A549 (cell line): ENCODE measurements at regions not wholly inside any gene's neighbourhood (a gene's known extent, or its start where the extent isn't known, plus 50 kb on each side); places are given as distances from the start of the nearest gene placed in this dataset.

Source experiments
- ATAC-seq, 2 experiments: fragments of 200-7000 bp in 1 of 2; fragments of >200 bp in 1 of 2; cut with Nextera tagmentation in 1 of 2; cut with Tn5 transposase in 1 of 2; 3 replicates each; pipeline versions ENCODE4 v1.8.0 to v1.9.1; 2018 to 2020; ENCODE audit warnings: mild to moderate bottlenecking in 1 of 2, moderate library complexity in 1 of 2
- CTCF ChIA-PET: fragments of 300-600 bp; sonication (Branson Sonifier 250); formaldehyde crosslinking; extraction: SDS; loops from one replicate; lab custom pipeline; 2021; ENCODE audit warnings: antibody characterized with exemption, inconsistent platforms; lab: Yijun Ruan, JAX
- POLR2A ChIA-PET: fragments of 350-600 bp; formaldehyde crosslinking; extraction: SDS; loops from one replicate; lab custom pipeline; 2021; ENCODE audit warnings: antibody characterized with exemption, inconsistent platforms; lab: Yijun Ruan, JAX
- DNase-seq, 2 experiments: peaks; one replicate each; pipeline versions ENCODE4 v3.0.0 to v3.0.0-alpha.2; 2011 to 2016; ENCODE audit warnings: low read depth in 1 of 2, low spot score in 1 of 2
- FAIRE-seq: peaks from 2 replicates; lab custom pipeline; 2011; peaks lifted over from hg19 to GRCh38; lab: Jason Lieb, UNC
- H3K27ac ChIP-seq, 2 experiments: fragments of >200 bp; sonication (Bioruptor Twin); formaldehyde crosslinking; 3 replicates each; pipeline ENCODE4 v1.5.1; 2016 to 2017
- H3K4me1 ChIP-seq: fragments of >200 bp; sonication (Bioruptor Twin); formaldehyde crosslinking; 3 replicates; pipeline ENCODE4 v1.6.1; 2016
- H3K4me2 ChIP-seq: fragments of >200 bp; sonication (Bioruptor Twin); formaldehyde crosslinking; 3 replicates; pipeline ENCODE4 v1.6.1; 2016
- H3K4me3 ChIP-seq: fragments of >200 bp; sonication (Bioruptor Twin); formaldehyde crosslinking; 3 replicates; pipeline ENCODE4 v1.5.1; 2016
- H3K9me3 ChIP-seq: fragments of >200 bp; sonication (Bioruptor Twin); formaldehyde crosslinking; 3 replicates; pipeline ENCODE4 v1.6.1; 2016
- ATOH8 ChIP-seq: fragments of 250-450 bp; sonication (Bioruptor Pico); IDR thresholded peaks from 2 replicates; pipeline ENCODE4 v1.5.0; 2020; ENCODE audit warnings: low read depth, mild to moderate bottlenecking, moderate library complexity
- CBX8 ChIP-seq: fragments of 200-600 bp; sonication (generic); IDR thresholded peaks from 2 replicates; pipeline ENCODE4 v1.6.1; 2016
- CEBPB ChIP-seq, 2 experiments: fragments of >200 bp in 1 of 2; sonication (Bioruptor Twin) in 1 of 2; formaldehyde crosslinking in 1 of 2; IDR thresholded peaks; 2 replicates each; pipeline ENCODE4 v1.6.1; 2012 to 2016
- CHD4 ChIP-seq: fragments of 200-600 bp; sonication (generic); IDR thresholded peaks from 2 replicates; pipeline ENCODE4 v1.6.1; 2016; ENCODE audit warnings: antibody characterized with exemption, mild to moderate bottlenecking, borderline replicate concordance
- EP300 ChIP-seq, 2 experiments: fragments of >200 bp; sonication (Bioruptor Twin); formaldehyde crosslinking; IDR thresholded peaks; 2 replicates in 1 of 2; 3 replicates in 1 of 2; pipeline ENCODE4 v1.6.1; 2016 to 2017
- FOSL2 ChIP-seq, 2 experiments: fragments of 450-650 bp in 1 of 2; fragments of >200 bp in 1 of 2; sonication (Bioruptor Twin) in 1 of 2; formaldehyde crosslinking; IDR thresholded peaks; 2 replicates each; pipeline versions ENCODE4 v1.5.0 to v1.6.1; 2016 to 2020; ENCODE audit warnings: mild to moderate bottlenecking in 1 of 2, moderate library complexity in 1 of 2
- FOXS1 ChIP-seq: fragments of 250-450 bp; sonication (Bioruptor Pico); IDR thresholded peaks from 2 replicates; pipeline ENCODE4 v1.5.0; 2020; ENCODE audit warnings: mild to moderate bottlenecking, moderate library complexity
- GATA3 ChIP-seq: IDR thresholded peaks from 2 replicates; pipeline ENCODE4 v1.6.1; 2012; ENCODE audit warnings: borderline replicate concordance
- HMGXB4 ChIP-seq: fragments of 250-450 bp; sonication (Bioruptor Pico); IDR thresholded peaks from 2 replicates; pipeline ENCODE4 v1.5.0; 2021; ENCODE audit warnings: mild to moderate bottlenecking, moderate library complexity, borderline replicate concordance
- JUN ChIP-seq, 2 experiments: fragments of >200 bp; sonication (Bioruptor Twin); formaldehyde crosslinking; IDR thresholded peaks; 2 replicates in 1 of 2; 3 replicates in 1 of 2; pipeline ENCODE4 v1.6.1; 2016 to 2017
- KDM1A ChIP-seq: fragments of 200-600 bp; sonication (generic); IDR thresholded peaks from 2 replicates; pipeline ENCODE4 v1.6.1; 2016; ENCODE audit warnings: low read depth, mild to moderate bottlenecking
- KDM5A ChIP-seq: fragments of 200-600 bp; sonication (generic); IDR thresholded peaks from 2 replicates; pipeline ENCODE4 v1.6.1; 2016; ENCODE audit warnings: antibody characterized with exemption, mild to moderate bottlenecking
- MAX ChIP-seq: IDR thresholded peaks from 2 replicates; pipeline ENCODE4 v1.6.1; 2012
- MAZ ChIP-seq: fragments of 150-350 bp; IDR thresholded peaks from 2 replicates; pipeline ENCODE4 v1.6.1; 2014; ENCODE audit warnings: antibody characterized with exemption, low read depth, low read length, borderline replicate concordance
- NR3C1 ChIP-seq: fragments of >200 bp; sonication (Bioruptor Twin); formaldehyde crosslinking; IDR thresholded peaks from 3 replicates; pipeline ENCODE4 v1.6.1; 2017
- RCOR1 ChIP-seq: fragments of 150-350 bp; IDR thresholded peaks from 2 replicates; pipeline ENCODE4 v1.6.1; 2014; ENCODE audit warnings: antibody characterized with exemption, low read length, low read depth
- REST ChIP-seq: fragments of 200-600 bp; sonication (generic); IDR thresholded peaks from 2 replicates; pipeline ENCODE4 v1.6.1; 2016; ENCODE audit warnings: antibody characterized with exemption, mild to moderate bottlenecking, moderate library complexity
- RNF2 ChIP-seq: fragments of 200-600 bp; sonication (generic); IDR thresholded peaks from 2 replicates; pipeline ENCODE4 v1.6.1; 2016; ENCODE audit warnings: low read depth, mild to moderate bottlenecking, antibody characterized with exemption, moderate library complexity, borderline replicate concordance
- SMC3 ChIP-seq: fragments of >200 bp; sonication (Bioruptor Twin); formaldehyde crosslinking; IDR thresholded peaks from 3 replicates; pipeline ENCODE4 v1.6.1; 2018; ENCODE audit warnings: inconsistent platforms
- TFCP2L1 ChIP-seq: fragments of 250-450 bp; sonication (Bioruptor Pico); IDR thresholded peaks from 2 replicates; pipeline ENCODE4 v1.5.0; 2021; ENCODE audit warnings: mild to moderate bottlenecking
- USF2 ChIP-seq: fragments of 450-650 bp; IDR thresholded peaks from 2 replicates; pipeline ENCODE4 v1.6.1; 2014; ENCODE audit warnings: antibody characterized with exemption
- WGBS: methylation state at CpG from one replicate; pipeline ENCODE4 v1.1.6; 2017; ENCODE audit errors: missing lambda C conversion rate; 5-methylcytosine and 5-hydroxymethylcytosine counted together

- WGBS = 86% methylated on average over 14 of the region's 14 CpGs
- ATAC-seq = no peak
Measured at GRCh38 chr13:34696741-34697140, 245.3 kb upstream of the NBEA start.

GRCh38 chr13:34698945-34699344 lies 243.1 kb upstream of the NBEA start:
- POLR2A ChIA-PET = no interaction called here
- no peak overlapping the region for H3K4me2 ChIP-seq
- no peak overlapping the region for H3K4me3 ChIP-seq
- CTCF ChIA-PET = no interaction called here
- WGBS = 100% methylated on average over 3 of the region's 3 CpGs
- FAIRE-seq = no peak
- H3K4me1 ChIP-seq = peaks cover 3% of the 10 kb centered on the region; the same call in 1 of the 3 replicates
- ATAC-seq = no peak
- no peaks in the 10 kb centered on the region for H3K9me3 ChIP-seq
- TF ChIP-seq CEBPB (IDR thresholded peaks at IDR 0.05) (peak; percentile 17 to 31; a peak in 1 of 4 replicates), SMC3 (no peak)
- TF ChIP-seq, all 56 proteins: peak for 1
- H3K27ac ChIP-seq = peak overlapping the region in 1 of 2 experiments; percentile 34; a peak in 1 of 6 replicates
- no peak for DNase-seq

More at GRCh38 chr13:34696741-34697140, 245.3 kb upstream of the NBEA start:
- no peak for DNase-seq
- no peaks in the 10 kb centered on the region for H3K9me3 ChIP-seq
- ChIA-PET CTCF (no interaction called here), POLR2A (no interaction called here)
- TF ChIP-seq EP300 (IDR thresholded peaks at IDR 0.05) = no peak
- TF ChIP-seq NR3C1 = no peak
- TF ChIP-seq GATA3 = no peak
- no peak for FAIRE-seq
- no peak overlapping the region for H3K27ac ChIP-seq
- no peak overlapping the region for H3K4me2 ChIP-seq
- no peak overlapping the region for H3K4me3 ChIP-seq
- H3K4me1 ChIP-seq = peaks cover 3% of the 10 kb centered on the region; the same call in 1 of the 3 replicates

- TF ChIP-seq REST = no peak
- no peak for TF ChIP-seq FOSL2 (IDR thresholded peaks at IDR 0.05)
- TF ChIP-seq FOSL2 (CRISPR knock-in tag; IDR thresholded peaks at IDR 0.05) = no peak
- TF ChIP-seq RCOR1 = no peak
- TF ChIP-seq NR3C1 = no peak
- TF ChIP-seq EP300 (IDR thresholded peaks at IDR 0.05) = no peak
- TF ChIP-seq JUN (IDR thresholded peaks at IDR 0.05) = no peak
- TF ChIP-seq USF2 = no peak
- no peak for TF ChIP-seq MAZ
- TF ChIP-seq MAX = no peak
- Histone ChIP-seq H3K4me1 (peaks cover 3% of the 10 kb centered on the region; the same call in 1 of the 3 replicates), H3K4me2 (no peak overlapping the region), H3K4me3 (no peak overlapping the region), H3K9me3 (no peaks in the 10 kb centered on the region), H3K27ac (no peak overlapping the region)
- no peak for DNase-seq
- no peak for ATAC-seq
- ChIA-PET POLR2A (no interaction called here), CTCF (no interaction called here)
- WGBS = 93% methylated on average over 5 of the region's 5 CpGs
- no peak for FAIRE-seq
Measured at GRCh38 chr13:34700155-34700554, 241.9 kb upstream of the NBEA start.

GRCh38 chr13:34701919-34702318 lies 240.2 kb upstream of the NBEA start:
- POLR2A ChIA-PET = no interaction called here
- FAIRE-seq = no peak
- TF ChIP-seq CHD4 (no peak), KDM5A (no peak), ATOH8 (CRISPR knock-in tag) (no peak), CBX8 (no peak), KDM1A (no peak), TFCP2L1 (CRISPR knock-in tag) (no peak), HMGXB4 (CRISPR knock-in tag) (no peak), CEBPB (IDR thresholded peaks at IDR 0.05) (no peak), RNF2 (no peak), FOXS1 (CRISPR knock-in tag) (no peak)
- Histone ChIP-seq H3K4me1 (peaks cover 3% of the 10 kb centered on the region; the same call in 1 of the 3 replicates), H3K9me3 (no peaks in the 10 kb centered on the region), H3K4me2 (no peak overlapping the region), H3K4me3 (no peak overlapping the region), H3K27ac (no peak overlapping the region)
- CTCF ChIA-PET = no interaction called here
- no peak for DNase-seq
- 97% methylated on average over 4 of the region's 4 CpGs for WGBS
- ATAC-seq = no peak
